ENCODE measurements at regions not wholly inside any gene's neighbourhood (a gene's known extent, or its start where the extent isn't known, plus 50 kb on each side); places are given as distances from the start of the nearest gene placed in this dataset.

- no peak for DNase-seq (ENCODE audit: low read depth)
- no peak overlapping the region for H3K4me3 ChIP-seq (ENCODE audit: low read length)
- TF ChIP-seq CTCF (IDR thresholded peaks at IDR 0.05; ENCODE audit: insufficient read depth, low read depth, low read length, missing control alignments) = no peak
Measured at GRCh38 chr11:110903378-110903777, 191.1 kb upstream of the ARHGAP20 start.

GRCh38 chr11:110901441-110901840 is 189.2 kb upstream of the ARHGAP20 start:
- no peak overlapping the region for H3K4me3 ChIP-seq (ENCODE audit: low read length)
- no peak for TF ChIP-seq CTCF (IDR thresholded peaks at IDR 0.05; ENCODE audit: insufficient read depth, low read depth, low read length, missing control alignments)
- DNase-seq (ENCODE audit: low read depth) = no peak

GRCh38 chr11:110900426-110900825 is 188.2 kb upstream of the ARHGAP20 start:
- no peak overlapping the region for H3K4me3 ChIP-seq (ENCODE audit: low read length)
- TF ChIP-seq CTCF (IDR thresholded peaks at IDR 0.05; ENCODE audit: insufficient read depth, low read depth, low read length, missing control alignments) = no peak
- DNase-seq (ENCODE audit: low read depth) = no peak

GRCh38 chr11:110897035-110897434 is 184.8 kb upstream of the ARHGAP20 start:
- no peak for DNase-seq (ENCODE audit: low read depth)
- H3K4me3 ChIP-seq (ENCODE audit: low read length) = no peak overlapping the region
- no peak for TF ChIP-seq CTCF (IDR thresholded peaks at IDR 0.05; ENCODE audit: insufficient read depth, low read depth, low read length, missing control alignments)

- TF ChIP-seq CTCF (IDR thresholded peaks at IDR 0.05; ENCODE audit: insufficient read depth, low read depth, low read length, missing control alignments) = no peak
- no peak overlapping the region for H3K4me3 ChIP-seq (ENCODE audit: low read length)
- no peak for DNase-seq (ENCODE audit: low read depth)
Measured at GRCh38 chr11:110896358-110896757, 184.1 kb upstream of the ARHGAP20 start.

- no peak overlapping the region for H3K4me3 ChIP-seq (ENCODE audit: low read length)
- no peak for DNase-seq (ENCODE audit: low read depth)
- no peak for TF ChIP-seq CTCF (IDR thresholded peaks at IDR 0.05; ENCODE audit: insufficient read depth, low read depth, low read length, missing control alignments)
Measured at GRCh38 chr11:110894224-110894623, 182.0 kb upstream of the ARHGAP20 start.

GRCh38 chr11:110892741-110893285 is 180.6 kb upstream of the ARHGAP20 start:
- no peak for TF ChIP-seq CTCF (IDR thresholded peaks at IDR 0.05; ENCODE audit: insufficient read depth, low read depth, low read length, missing control alignments)
- no peak for DNase-seq (ENCODE audit: low read depth)
- no peak overlapping the region for H3K4me3 ChIP-seq (ENCODE audit: low read length)
